ENCODE measurements at regions not wholly inside any gene's neighbourhood (a gene's known extent, or its start where the extent isn't known, plus 50 kb on each side); places are given as distances from the start of the nearest gene placed in this dataset.

DNA sequence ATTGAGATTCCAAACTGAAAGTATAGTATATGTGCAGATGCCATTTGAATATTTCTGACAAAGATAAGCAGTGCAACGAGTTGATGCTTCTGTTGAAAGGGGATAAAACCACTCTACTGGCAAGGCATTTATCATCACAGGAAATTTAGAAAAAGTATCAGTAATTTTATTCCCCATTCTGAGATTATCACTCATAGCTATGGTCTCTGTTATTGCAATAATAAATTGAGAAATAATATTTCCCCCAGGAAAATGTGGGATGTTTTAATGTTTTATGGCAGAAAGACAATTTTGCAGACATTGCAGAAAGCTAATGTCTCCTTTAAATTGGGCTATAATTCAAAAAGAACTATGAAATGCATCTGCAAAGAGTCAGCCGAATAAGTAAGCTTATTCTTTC is 1612.7 kb upstream of the ACO1 start (continued):
- TF ChIP-seq SUZ12 (IDR thresholded peaks at IDR 0.05; ENCODE audit: low read length) = no peak
- TF ChIP-seq, protein P1, sequence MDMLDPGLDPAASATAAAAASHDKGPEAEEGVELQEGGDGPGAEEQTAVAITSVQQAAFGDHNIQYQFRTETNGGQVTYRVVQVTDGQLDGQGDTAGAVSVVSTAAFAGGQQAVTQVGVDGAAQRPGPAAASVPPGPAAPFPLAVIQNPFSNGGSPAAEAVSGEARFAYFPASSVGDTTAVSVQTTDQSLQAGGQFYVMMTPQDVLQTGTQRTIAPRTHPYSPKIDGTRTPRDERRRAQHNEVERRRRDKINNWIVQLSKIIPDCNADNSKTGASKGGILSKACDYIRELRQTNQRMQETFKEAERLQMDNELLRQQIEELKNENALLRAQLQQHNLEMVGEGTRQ (IDR thresholded peaks at IDR 0.05; ENCODE audit: low read length) = no peak
